RWPE2 (cell line): ENCODE measurements at regions not wholly inside any gene's neighbourhood (a gene's known extent, or its start where the extent isn't known, plus 50 kb on each side); places are given as distances from the start of the nearest gene placed in this dataset.

Experiments
- ATAC-seq: fragments of 200-7000 bp; cut with Tn5 transposase; 3 replicates; pipeline ENCODE4 v1.9.1; 2021; ENCODE audit warnings: low read depth
- DNase-seq: peaks from one replicate; pipeline ENCODE4 v3.0.0-alpha.2; 2020; ENCODE audit warnings: low spot score
- H3K27ac ChIP-seq: fragments of 450-650 bp; 2 replicates; pipeline ENCODE4 v1.5.1; 2017; ENCODE audit warnings: mild to moderate bottlenecking; ENCODE audit not compliant: poor library complexity, severe bottlenecking
- H3K27me3 ChIP-seq: fragments of 250-450 bp; sonication (Bioruptor Pico); 2 replicates; pipeline ENCODE4 v1.5.1; 2021; ENCODE audit warnings: mild to moderate bottlenecking, moderate library complexity; ENCODE audit not compliant: insufficient read depth, poor library complexity, severe bottlenecking
- H3K36me3 ChIP-seq: fragments of 250-450 bp; sonication (Bioruptor Pico); 2 replicates; pipeline ENCODE4 v1.5.1; 2020; ENCODE audit warnings: low read depth, mild to moderate bottlenecking, moderate library complexity
- H3K4me1 ChIP-seq: fragments of 250-450 bp; sonication (Bioruptor Pico); 2 replicates; pipeline ENCODE4 v1.5.1; 2021; ENCODE audit warnings: mild to moderate bottlenecking, moderate library complexity; ENCODE audit not compliant: insufficient read depth, poor library complexity, severe bottlenecking
- H3K4me3 ChIP-seq: fragments of 250-450 bp; sonication (Bioruptor Pico); 2 replicates; pipeline ENCODE4 v1.5.1; 2021; ENCODE audit warnings: mild to moderate bottlenecking, moderate library complexity; ENCODE audit not compliant: severe bottlenecking
- H3K9me3 ChIP-seq: fragments of 250-450 bp; sonication (Bioruptor Pico); 2 replicates; pipeline ENCODE4 v1.5.1; 2021; ENCODE audit warnings: mild to moderate bottlenecking, moderate library complexity; ENCODE audit not compliant: severe bottlenecking
- TF ChIP-seq, protein P1 (sequence below): fragments of 450-650 bp; IDR thresholded peaks from one replicate; pipeline ENCODE4 v1.5.1; 2017; ENCODE audit warnings: mild to moderate bottlenecking, moderate library complexity; ENCODE audit not compliant: poor library complexity, severe bottlenecking

DNA sequence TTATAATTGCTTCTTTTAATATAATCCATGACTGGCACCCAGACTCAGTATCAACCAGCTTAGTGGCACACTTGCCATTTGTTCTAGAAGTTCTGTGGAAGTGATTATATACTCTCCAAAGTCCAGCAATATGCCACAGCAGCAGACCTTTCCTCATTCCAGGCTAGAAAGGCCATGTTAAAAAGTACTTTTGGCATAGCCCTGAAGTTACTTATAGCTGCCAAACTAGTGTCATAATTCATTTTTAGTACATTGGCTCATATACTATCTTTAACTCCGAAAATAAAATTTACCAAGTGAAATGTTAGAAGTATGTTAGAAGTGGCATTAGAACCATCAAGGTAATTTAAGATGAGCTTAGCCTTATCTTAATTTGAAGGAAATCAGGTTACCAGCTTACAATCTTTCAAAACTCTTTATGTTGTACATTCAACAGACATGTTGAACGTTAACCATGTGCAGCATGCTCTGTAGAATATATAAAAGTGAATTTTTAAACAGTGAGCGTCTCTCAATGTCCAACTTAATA, 714.2 kb upstream of the LCORL start:
- Histone ChIP-seq H3K27me3 (no peaks in the 10 kb centered on the region), H3K27ac (no peak overlapping the region), H3K4me3 (no peak overlapping the region), H3K36me3 (no peaks in the 10 kb centered on the region), H3K4me1 (no peaks in the 10 kb centered on the region), H3K9me3 (no peaks in the 10 kb centered on the region)
- TF ChIP-seq, protein P1, sequence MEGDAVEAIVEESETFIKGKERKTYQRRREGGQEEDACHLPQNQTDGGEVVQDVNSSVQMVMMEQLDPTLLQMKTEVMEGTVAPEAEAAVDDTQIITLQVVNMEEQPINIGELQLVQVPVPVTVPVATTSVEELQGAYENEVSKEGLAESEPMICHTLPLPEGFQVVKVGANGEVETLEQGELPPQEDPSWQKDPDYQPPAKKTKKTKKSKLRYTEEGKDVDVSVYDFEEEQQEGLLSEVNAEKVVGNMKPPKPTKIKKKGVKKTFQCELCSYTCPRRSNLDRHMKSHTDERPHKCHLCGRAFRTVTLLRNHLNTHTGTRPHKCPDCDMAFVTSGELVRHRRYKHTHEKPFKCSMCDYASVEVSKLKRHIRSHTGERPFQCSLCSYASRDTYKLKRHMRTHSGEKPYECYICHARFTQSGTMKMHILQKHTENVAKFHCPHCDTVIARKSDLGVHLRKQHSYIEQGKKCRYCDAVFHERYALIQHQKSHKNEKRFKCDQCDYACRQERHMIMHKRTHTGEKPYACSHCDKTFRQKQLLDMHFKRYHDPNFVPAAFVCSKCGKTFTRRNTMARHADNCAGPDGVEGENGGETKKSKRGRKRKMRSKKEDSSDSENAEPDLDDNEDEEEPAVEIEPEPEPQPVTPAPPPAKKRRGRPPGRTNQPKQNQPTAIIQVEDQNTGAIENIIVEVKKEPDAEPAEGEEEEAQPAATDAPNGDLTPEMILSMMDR = no peak
- ATAC-seq (no peak), DNase-seq (no peak)

DNA sequence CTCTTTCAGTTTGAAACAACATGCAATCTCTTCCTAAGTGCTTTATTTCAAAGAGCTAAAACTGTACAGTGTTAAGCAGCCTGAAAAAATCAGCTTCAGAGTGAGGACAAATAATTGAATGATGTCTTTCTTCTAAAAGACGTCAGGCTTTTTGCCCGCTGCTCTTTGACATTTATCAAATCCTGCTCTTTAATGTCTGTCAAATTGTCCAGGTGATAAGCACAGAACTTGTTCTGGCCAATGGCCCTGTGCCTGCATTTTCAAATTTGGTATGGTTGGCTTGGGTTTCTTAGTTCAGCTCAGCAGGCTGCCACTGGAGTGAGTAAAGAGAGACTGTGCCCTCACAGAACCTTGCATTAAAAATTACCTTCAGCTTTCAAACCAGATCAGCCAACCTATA, 712.9 kb upstream of the LCORL start:
- Histone ChIP-seq H3K4me3 (no peak overlapping the region), H3K9me3 (no peaks in the 10 kb centered on the region), H3K27me3 (no peaks in the 10 kb centered on the region), H3K4me1 (no peaks in the 10 kb centered on the region), H3K27ac (no peak overlapping the region), H3K36me3 (no peaks in the 10 kb centered on the region)
- TF ChIP-seq, protein P1 = no peak
- DNase-seq (no peak), ATAC-seq (no peak)

DNA sequence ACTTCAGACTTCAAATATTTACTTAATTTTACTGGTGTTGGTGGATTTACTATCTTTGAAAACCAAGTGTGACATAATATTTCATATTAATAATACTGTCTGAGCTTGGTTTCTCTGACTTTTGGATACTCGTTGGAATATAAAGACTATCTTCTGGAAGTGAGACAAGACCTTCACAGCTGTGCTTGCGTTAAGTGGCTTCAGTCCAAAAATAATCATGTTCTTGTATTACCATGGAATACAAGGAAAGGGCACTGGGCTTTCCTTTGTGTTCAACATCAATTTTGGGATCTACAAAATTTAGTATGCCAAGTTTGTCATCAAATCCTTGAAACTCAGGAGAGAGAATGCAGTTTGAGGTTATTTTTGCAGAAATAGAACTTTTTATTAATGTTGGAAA, 712.4 kb upstream of the LCORL start:
- Histone ChIP-seq H3K27ac (no peak overlapping the region), H3K36me3 (no peaks in the 10 kb centered on the region), H3K4me3 (no peak overlapping the region), H3K9me3 (no peaks in the 10 kb centered on the region), H3K27me3 (no peaks in the 10 kb centered on the region), H3K4me1 (no peaks in the 10 kb centered on the region)
- DNase-seq (no peak), ATAC-seq (no peak)
- TF ChIP-seq, protein P1 = no peak

DNA sequence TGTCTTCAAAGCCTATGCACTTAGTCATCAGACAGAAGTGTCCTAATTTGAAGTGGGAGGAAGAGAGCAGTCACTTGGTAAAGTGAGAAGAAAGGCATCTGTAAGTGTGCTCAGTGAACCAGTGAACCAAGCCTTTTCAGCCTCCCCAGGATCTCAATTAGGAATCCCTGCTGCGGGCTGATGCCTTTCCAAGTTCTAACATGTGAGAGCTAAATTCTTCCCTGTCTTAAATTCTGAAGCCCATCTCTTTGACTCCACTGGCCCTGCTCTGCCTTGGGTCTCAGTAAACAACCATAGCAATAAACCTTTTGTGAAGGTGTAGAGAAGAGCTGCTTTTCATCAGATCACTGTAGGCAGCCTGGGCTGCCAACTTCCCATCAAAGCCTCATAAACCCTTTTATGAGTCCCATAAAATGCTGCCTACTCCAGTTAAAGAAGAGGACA, 701.2 kb upstream of the LCORL start:
- TF ChIP-seq, protein P1 = no peak
- ATAC-seq (no peak), DNase-seq (no peak)
- Histone ChIP-seq H3K27ac (no peak overlapping the region), H3K36me3 (no peaks in the 10 kb centered on the region), H3K4me3 (no peak overlapping the region), H3K27me3 (no peaks in the 10 kb centered on the region), H3K4me1 (no peaks in the 10 kb centered on the region), H3K9me3 (no peaks in the 10 kb centered on the region)

DNA sequence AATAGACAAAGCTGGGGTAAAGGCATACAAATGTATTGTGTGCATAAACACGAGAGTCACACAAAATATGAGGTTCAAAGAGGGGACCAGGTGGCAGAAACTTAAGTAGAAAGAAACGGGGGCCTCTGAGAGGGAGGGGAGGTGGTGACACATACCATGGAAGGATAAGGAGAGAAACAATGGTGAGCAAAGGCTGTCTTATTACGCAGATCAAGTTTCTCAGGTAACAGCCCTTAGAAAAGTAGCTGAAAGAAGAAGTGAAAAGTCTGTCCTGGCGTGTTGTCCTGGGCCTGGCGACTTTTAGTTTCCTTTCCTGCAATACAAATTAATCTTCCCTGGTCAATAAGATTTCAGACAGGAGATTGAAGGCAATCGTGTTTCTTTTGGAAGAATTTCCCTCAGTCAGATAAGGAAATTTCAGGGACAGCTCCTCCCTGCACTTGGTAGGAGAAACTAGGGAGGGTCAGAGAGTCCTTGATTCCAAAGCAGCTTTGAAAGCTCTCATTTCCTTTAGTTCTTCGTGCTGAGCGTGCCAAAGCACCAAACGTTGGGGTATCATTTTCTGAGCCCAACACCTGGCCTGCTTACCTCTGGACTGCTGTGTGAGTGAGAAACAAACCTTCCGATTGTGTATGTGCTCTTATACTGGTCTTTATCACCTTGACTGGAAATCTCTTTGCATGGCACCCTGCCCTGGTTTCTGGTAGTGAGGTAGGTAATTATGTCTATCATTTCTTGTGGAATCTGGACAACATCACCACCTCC, 676.7 kb upstream of the LCORL start:
- H3K9me3 ChIP-seq = no peaks in the 10 kb centered on the region
- no peaks in the 10 kb centered on the region for H3K36me3 ChIP-seq
- no peaks in the 10 kb centered on the region for H3K27me3 ChIP-seq
- no peak; the same call in 2 of the 3 replicates for ATAC-seq
- no peaks in the 10 kb centered on the region for H3K4me1 ChIP-seq
- DNase-seq = no peak
- H3K27ac ChIP-seq = no peak overlapping the region
- TF ChIP-seq, protein P1 = no peak
- no peak overlapping the region for H3K4me3 ChIP-seq
